Left kidney (tissue), 1 donor: ENCODE measurements at regions not wholly inside any gene's neighbourhood (a gene's known extent, or its start where the extent isn't known, plus 50 kb on each side); places are given as distances from the start of the nearest gene placed in this dataset.

Experiments
- DNase-seq: peaks from one replicate; pipeline ENCODE4 v3.0.0-alpha.2; 2013

- DNase-seq = no peak
Observed at GRCh38 chr7:106482091-106482490, 178.9 kb downstream of the CCDC71L start.

- no peak for DNase-seq
Observed at GRCh38 chr7:106480616-106481031, 180.3 kb downstream of the CCDC71L start.

GRCh38 chr7:106480161-106480579 is 180.8 kb downstream of the CCDC71L start:
- DNase-seq = no peak

- DNase-seq = no peak
Observed at GRCh38 chr7:106476751-106477150, 184.2 kb downstream of the CCDC71L start.

- DNase-seq = no peak
Observed at GRCh38 chr7:106472741-106473140, 188.0 kb upstream of the NAMPT start.

- DNase-seq = no peak
Observed at GRCh38 chr7:106471686-106472440, 187.1 kb upstream of the NAMPT start.

GRCh38 chr7:106471021-106471420 is 186.2 kb upstream of the NAMPT start:
- no peak for DNase-seq

- no peak for DNase-seq
Observed at GRCh38 chr7:106466867-106467266, 182.1 kb upstream of the NAMPT start.

GRCh38 chr7:106465704-106466468 is 181.1 kb upstream of the NAMPT start:
- no peak for DNase-seq

- DNase-seq = no peak
Observed at GRCh38 chr7:106464651-106465050, 179.9 kb upstream of the NAMPT start.

- no peak for DNase-seq
Observed at GRCh38 chr7:106463851-106464611, 179.2 kb upstream of the NAMPT start.

GRCh38 chr7:106462914-106463482 is 178.2 kb upstream of the NAMPT start:
- no peak for DNase-seq

- peak; percentile 33 for DNase-seq
Observed at GRCh38 chr7:106462365-106462859, 177.6 kb upstream of the NAMPT start.

GRCh38 chr7:106460792-106461254 is 176.0 kb upstream of the NAMPT start:
- DNase-seq = no peak

GRCh38 chr7:106459397-106460072 is 174.8 kb upstream of the NAMPT start:
- no peak for DNase-seq

- no peak for DNase-seq
Observed at GRCh38 chr7:106457678-106458077, 172.9 kb upstream of the NAMPT start.

- no peak for DNase-seq
Observed at GRCh38 chr7:106456329-106456728, 171.5 kb upstream of the NAMPT start.

- no peak for DNase-seq
Observed at GRCh38 chr7:106452031-106452851, 167.5 kb upstream of the NAMPT start.

GRCh38 chr7:106451171-106451570 is 166.4 kb upstream of the NAMPT start:
- no peak for DNase-seq

- DNase-seq = no peak
Observed at GRCh38 chr7:106450716-106451115, 165.9 kb upstream of the NAMPT start.
